ENCODE measurements at regions not wholly inside any gene's neighbourhood (a gene's known extent, or its start where the extent isn't known, plus 50 kb on each side); places are given as distances from the start of the nearest gene placed in this dataset.

DNA sequence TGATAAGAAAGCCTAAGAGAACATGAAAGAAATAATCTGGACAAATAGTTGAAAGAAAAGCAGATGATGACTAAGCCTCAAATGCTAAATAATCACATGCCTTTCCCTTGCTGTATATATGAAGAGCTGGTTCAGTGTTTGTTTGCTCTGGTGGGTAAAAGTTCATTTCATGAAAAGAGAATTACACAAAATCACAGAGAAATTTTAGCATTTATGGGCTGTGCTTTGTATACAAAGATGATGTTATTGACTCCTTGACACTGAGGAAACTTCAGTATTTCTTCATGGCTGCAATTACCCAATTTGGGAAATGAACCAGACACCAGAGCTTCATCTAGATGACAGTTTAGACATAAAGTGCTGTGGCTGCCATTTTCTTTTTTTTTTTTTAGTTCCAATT lies 527.2 kb downstream of the NR2F1-AS1 start:
- TF ChIP-seq, protein P1, sequence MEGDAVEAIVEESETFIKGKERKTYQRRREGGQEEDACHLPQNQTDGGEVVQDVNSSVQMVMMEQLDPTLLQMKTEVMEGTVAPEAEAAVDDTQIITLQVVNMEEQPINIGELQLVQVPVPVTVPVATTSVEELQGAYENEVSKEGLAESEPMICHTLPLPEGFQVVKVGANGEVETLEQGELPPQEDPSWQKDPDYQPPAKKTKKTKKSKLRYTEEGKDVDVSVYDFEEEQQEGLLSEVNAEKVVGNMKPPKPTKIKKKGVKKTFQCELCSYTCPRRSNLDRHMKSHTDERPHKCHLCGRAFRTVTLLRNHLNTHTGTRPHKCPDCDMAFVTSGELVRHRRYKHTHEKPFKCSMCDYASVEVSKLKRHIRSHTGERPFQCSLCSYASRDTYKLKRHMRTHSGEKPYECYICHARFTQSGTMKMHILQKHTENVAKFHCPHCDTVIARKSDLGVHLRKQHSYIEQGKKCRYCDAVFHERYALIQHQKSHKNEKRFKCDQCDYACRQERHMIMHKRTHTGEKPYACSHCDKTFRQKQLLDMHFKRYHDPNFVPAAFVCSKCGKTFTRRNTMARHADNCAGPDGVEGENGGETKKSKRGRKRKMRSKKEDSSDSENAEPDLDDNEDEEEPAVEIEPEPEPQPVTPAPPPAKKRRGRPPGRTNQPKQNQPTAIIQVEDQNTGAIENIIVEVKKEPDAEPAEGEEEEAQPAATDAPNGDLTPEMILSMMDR (conservative IDR thresholded peaks at IDR 0.05 in 1 of 2, IDR thresholded peaks at IDR 0.05 in 1 of 2; ENCODE audit: extremely low read depth in 1 of 2, insufficient read depth in 1 of 2, low read depth in 1 of 2, low read length in 2 of 2) = no peak
- no peak for TF ChIP-seq EZH2 (IDR thresholded peaks at IDR 0.05; ENCODE audit: borderline replicate concordance, low read length)
